Lower lobe of right lung (tissue), 2 donors: ENCODE measurements at regions not wholly inside any gene's neighbourhood (a gene's known extent, or its start where the extent isn't known, plus 50 kb on each side); places are given as distances from the start of the nearest gene placed in this dataset.

Source experiments
- ATAC-seq, 2 donors: fragments of 200-7000 bp; cut with Tn5 transposase; one replicate each; pipeline ENCODE4 v1.9.1; 2020 to 2022; ENCODE audit warnings: mild to moderate bottlenecking in 2 of 2, moderate library complexity in 2 of 2
- DNase-seq: peaks from one replicate; pipeline ENCODE4 v3.0.0-alpha.2; 2020
- H3K27ac ChIP-seq: fragments of 200-600 bp; one replicate; pipeline ENCODE4 v1.8.0; 2022
- H3K27me3 ChIP-seq: fragments of 200-600 bp; one replicate; pipeline ENCODE4 v1.8.0; 2022; ENCODE audit warnings: low read depth
- H3K36me3 ChIP-seq: fragments of 200-600 bp; one replicate; pipeline ENCODE4 v1.8.0; 2022; ENCODE audit warnings: mild to moderate bottlenecking
- H3K4me1 ChIP-seq: fragments of 200-600 bp; one replicate; pipeline ENCODE4 v1.8.0; 2022
- H3K4me3 ChIP-seq: fragments of 200-600 bp; one replicate; pipeline ENCODE4 v1.8.0; 2022; ENCODE audit warnings: mild to moderate bottlenecking
- H3K9me3 ChIP-seq: fragments of 200-600 bp; one replicate; pipeline ENCODE4 v1.8.0; 2022
- CTCF ChIP-seq: fragments of 200-600 bp; IDR thresholded peaks from one replicate; pipeline ENCODE4 v1.8.0; 2022; ENCODE audit warnings: antibody characterized with exemption, mild to moderate bottlenecking
- intact Hi-C: fragments of 100-400 bp; cut with DNase I; formaldehyde crosslinking; loops from one replicate; pipeline ENCODE4 v1.11.0; 2022
- donor health status: DM: no; HTN: yes; CAD: no; lungs with severe emphysema.

- no peaks in the 10 kb centered on the region for H3K9me3 ChIP-seq
- no peaks in the 10 kb centered on the region for H3K27me3 ChIP-seq
- no peak for ATAC-seq
- no peak for DNase-seq
- H3K36me3 ChIP-seq, result no peaks in the 10 kb centered on the region
- no peak for TF ChIP-seq CTCF
- no peaks in the 10 kb centered on the region for H3K4me1 ChIP-seq
- no peak overlapping the region for H3K4me3 ChIP-seq
- no peak overlapping the region for H3K27ac ChIP-seq
- intact Hi-C loops, result no loop called here
Observed at GRCh38 chr19:28933039-28933438, 279.9 kb downstream of the UQCRFS1 start.

- H3K9me3 ChIP-seq, result no peaks in the 10 kb centered on the region
- intact Hi-C loops, result no loop called here
- no peak overlapping the region for H3K27ac ChIP-seq
- no peaks in the 10 kb centered on the region for H3K4me1 ChIP-seq
- TF ChIP-seq CTCF, result no peak
- no peaks in the 10 kb centered on the region for H3K27me3 ChIP-seq
- ATAC-seq (no peak), DNase-seq (no peak)
- no peak overlapping the region for H3K4me3 ChIP-seq
- H3K36me3 ChIP-seq, result no peaks in the 10 kb centered on the region
Observed at GRCh38 chr19:28932446-28932845, 280.5 kb downstream of the UQCRFS1 start.

- H3K4me1 ChIP-seq, result no peaks in the 10 kb centered on the region
- no peak for ATAC-seq
- no peak for TF ChIP-seq CTCF
- intact Hi-C loops, result no loop called here
- DNase-seq, result no peak
- no peaks in the 10 kb centered on the region for H3K27me3 ChIP-seq
- no peak overlapping the region for H3K27ac ChIP-seq
- H3K4me3 ChIP-seq, result no peak overlapping the region
- no peaks in the 10 kb centered on the region for H3K36me3 ChIP-seq
- no peaks in the 10 kb centered on the region for H3K9me3 ChIP-seq
Observed at GRCh38 chr19:28929006-28929405, 283.9 kb downstream of the UQCRFS1 start.

GRCh38 chr19:28927456-28927855 lies 285.5 kb downstream of the UQCRFS1 start:
- Histone ChIP-seq H3K4me3 (no peak overlapping the region), H3K9me3 (no peaks in the 10 kb centered on the region), H3K36me3 (no peaks in the 10 kb centered on the region), H3K4me1 (no peaks in the 10 kb centered on the region), H3K27me3 (no peaks in the 10 kb centered on the region), H3K27ac (no peak overlapping the region)
- DNase-seq (no peak), ATAC-seq (no peak)
- intact Hi-C loops, result no loop called here
- no peak for TF ChIP-seq CTCF

- Histone ChIP-seq H3K9me3 (no peaks in the 10 kb centered on the region), H3K27ac (no peak overlapping the region), H3K36me3 (no peaks in the 10 kb centered on the region), H3K27me3 (peaks cover 6% of the 10 kb centered on the region), H3K4me3 (no peak overlapping the region), H3K4me1 (no peaks in the 10 kb centered on the region)
- DNase-seq (no peak), ATAC-seq (no peak)
- no peak for TF ChIP-seq CTCF
- intact Hi-C loops, result no loop called here
Observed at GRCh38 chr19:28920269-28921066, 292.5 kb downstream of the UQCRFS1 start.
